ENCODE measurements at regions not wholly inside any gene's neighbourhood (a gene's known extent, or its start where the extent isn't known, plus 50 kb on each side); places are given as distances from the start of the nearest gene placed in this dataset.
A peak's percentile ranks its signal among the peaks of the same experiment; 100 is the strongest.

- DNase-seq (ENCODE audit: insufficient read length, low spot score), result no peak
- FAIRE-seq, result no peak
Observed at GRCh38 chr12:61911113-61911512, 349.1 kb upstream of the USP15 start.

GRCh38 chr12:61915420-61915819, 344.8 kb upstream of the USP15 start:
- no peak for DNase-seq (ENCODE audit: insufficient read length, low spot score)
- FAIRE-seq, result no peak

GRCh38 chr12:61916831-61917230, 343.4 kb upstream of the USP15 start:
- DNase-seq (ENCODE audit: insufficient read length, low spot score) (no peak), FAIRE-seq (no peak)

- DNase-seq (ENCODE audit: insufficient read length, low spot score) (no peak), FAIRE-seq (no peak)
Observed at GRCh38 chr12:61919686-61920085, 340.5 kb upstream of the USP15 start.

- no peak for FAIRE-seq
- DNase-seq (ENCODE audit: insufficient read length, low spot score), result no peak
Observed at GRCh38 chr12:61920230-61920629, 340.0 kb upstream of the USP15 start.

DNA sequence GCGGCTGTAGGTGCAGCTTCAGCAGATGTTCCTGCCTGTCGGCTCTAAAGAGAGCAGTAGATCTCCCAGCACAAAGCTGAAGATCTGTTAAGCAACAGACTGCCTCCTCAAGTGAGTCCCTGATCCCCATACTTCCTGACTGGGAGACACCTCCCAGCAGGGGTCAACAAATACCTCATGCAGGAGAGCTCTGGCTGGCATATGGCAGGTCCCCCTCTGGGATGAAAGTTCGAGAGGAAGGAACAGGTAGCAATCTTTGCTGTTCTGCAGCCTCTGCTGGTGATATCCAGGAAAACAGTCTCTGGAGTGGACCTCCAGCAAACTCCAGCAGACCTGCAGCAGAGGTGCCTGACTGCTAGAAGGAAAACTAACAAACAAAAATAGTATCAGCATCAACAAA, 337.1 kb upstream of the USP15 start:
- no peak for FAIRE-seq
- no peak for DNase-seq (ENCODE audit: insufficient read length, low spot score)

- DNase-seq (ENCODE audit: insufficient read length, low spot score), result no peak
- FAIRE-seq, result no peak
Observed at GRCh38 chr12:61934564-61934963, 325.6 kb upstream of the USP15 start.

DNA sequence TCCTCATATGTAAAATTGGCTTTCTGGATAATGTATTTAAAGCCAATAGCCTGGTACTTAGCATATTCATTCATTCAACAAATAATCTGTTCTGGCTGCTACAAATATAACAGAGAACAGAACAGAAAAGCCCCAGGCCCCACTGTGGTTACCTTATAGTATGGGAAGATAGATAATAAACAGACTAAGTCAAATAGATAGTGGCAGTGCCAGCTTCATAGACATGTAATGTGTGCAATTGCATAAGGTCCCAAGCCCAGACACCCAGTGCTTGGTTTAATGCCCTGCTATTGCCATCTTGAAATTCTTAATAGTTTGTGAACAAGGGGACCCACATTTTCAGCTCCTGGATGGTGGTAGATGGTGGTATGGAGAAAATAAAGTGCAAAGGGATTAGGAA, 320.2 kb upstream of the USP15 start:
- FAIRE-seq, result no peak
- DNase-seq (ENCODE audit: insufficient read length, low spot score), result no peak

DNA sequence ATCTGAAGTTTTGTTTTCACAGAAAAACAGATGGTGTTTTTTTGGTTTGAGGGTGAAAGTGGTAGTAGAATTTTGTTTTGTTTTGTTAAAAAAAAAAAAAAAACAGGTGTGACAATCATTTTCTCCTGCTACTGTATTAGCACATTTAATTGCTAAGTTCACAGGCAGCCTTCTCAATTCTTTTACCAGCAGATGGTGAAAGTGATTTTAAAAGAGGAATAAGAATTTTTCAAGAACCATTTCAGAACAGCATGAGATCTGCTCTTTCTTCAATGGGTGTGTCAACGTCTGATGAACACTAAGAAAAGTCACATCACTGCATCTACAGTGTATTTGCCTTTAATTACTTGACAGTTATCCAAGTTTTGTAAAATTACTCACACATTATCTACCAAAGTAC, 303.7 kb upstream of the USP15 start:
- FAIRE-seq (no peak), DNase-seq (ENCODE audit: insufficient read length, low spot score) (no peak)

DNA sequence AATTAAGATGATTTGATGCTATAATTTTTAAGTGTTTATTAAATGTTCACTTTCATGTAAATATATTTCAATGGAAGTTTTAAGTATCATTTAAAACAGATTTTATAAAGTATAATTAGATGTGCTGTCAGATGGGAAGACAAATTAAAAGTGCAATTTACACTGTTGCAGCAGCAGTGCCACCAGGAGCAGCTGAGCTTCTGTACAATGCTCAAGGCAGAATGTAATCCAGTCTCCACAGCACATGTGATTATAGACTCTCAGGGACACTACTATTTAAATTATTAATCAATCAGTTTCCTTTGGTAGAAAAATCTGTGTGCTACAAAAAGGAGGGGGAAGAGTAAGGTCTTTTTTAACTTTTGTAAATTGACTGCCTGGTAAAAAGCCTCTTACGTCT, 285.7 kb upstream of the USP15 start:
- no peak for FAIRE-seq
- no peak for DNase-seq (ENCODE audit: insufficient read length, low spot score)

- DNase-seq (ENCODE audit: insufficient read length, low spot score), result no peak
- no peak for FAIRE-seq
Observed at GRCh38 chr12:61985830-61986229, 274.4 kb upstream of the USP15 start.

GRCh38 chr12:61987173-61987572, 273.0 kb upstream of the USP15 start:
- DNase-seq (ENCODE audit: insufficient read length, low spot score) (no peak), FAIRE-seq (no peak)

DNA sequence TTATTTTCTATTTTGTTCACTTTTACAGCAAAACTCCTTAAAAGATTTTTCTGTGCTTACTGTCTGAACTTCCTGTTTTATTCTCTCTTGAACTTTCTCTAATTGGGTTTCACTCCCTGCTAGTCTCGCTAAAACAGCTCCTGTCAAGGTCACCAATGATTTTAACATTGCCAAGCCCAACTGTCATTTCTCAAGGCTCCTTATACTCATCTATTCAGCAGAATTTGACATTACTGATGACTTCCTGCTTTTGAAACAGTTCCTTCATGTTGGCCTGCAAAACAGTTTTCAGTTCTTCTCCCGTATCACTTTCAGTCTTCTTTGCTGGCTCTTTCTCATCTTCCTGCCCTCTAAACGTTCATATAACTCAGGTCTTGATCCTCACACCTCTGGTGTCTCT, 268.5 kb upstream of the USP15 start:
- no peak for DNase-seq (ENCODE audit: insufficient read length, low spot score)
- no peak for FAIRE-seq

GRCh38 chr12:61993734-61994345, 266.4 kb upstream of the USP15 start:
- no peak for FAIRE-seq
- DNase-seq (ENCODE audit: insufficient read length, low spot score), result no peak

- no peak for FAIRE-seq
- no peak for DNase-seq (ENCODE audit: insufficient read length, low spot score)
Observed at GRCh38 chr12:61996717-61997116, 263.5 kb upstream of the USP15 start.

DNA sequence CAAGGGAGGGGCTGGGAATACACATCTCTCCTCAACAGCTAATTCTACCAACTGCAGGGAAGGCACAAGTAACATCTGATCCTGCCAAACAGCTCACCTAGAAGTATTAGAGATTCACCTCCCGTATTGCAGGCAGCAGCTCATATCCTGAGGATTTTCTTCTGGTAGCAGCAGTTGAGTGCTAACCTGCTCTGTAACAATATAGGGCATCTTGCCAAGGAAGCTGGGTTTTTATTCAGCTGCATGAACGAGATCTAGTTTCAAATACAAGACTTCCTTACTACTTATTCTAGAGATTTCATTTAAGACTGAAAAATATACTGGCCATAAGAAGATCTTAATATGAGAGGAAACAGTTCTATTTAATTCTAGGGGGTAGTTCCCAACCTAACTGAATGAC, 261.4 kb upstream of the USP15 start:
- no peak for DNase-seq (ENCODE audit: insufficient read length, low spot score)
- FAIRE-seq, result no peak

DNA sequence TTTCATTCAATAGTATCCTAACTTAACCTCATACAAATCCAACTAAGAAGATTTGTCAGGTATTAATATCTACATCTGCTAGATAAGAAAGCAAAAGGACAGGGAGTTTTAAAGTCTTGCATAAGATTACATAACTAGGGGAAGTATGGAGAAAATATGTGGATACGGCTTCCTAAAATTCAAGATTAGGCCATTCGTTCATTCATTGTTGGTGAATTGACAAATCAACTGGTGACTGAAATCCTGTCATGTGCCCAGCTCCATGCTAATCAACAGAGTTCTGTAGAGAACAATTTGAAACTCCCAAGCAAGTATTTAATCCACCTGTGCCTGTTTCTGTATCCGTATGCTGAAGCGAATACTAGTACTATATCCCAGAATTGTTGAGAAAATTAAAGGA, 260.9 kb upstream of the USP15 start:
- FAIRE-seq (no peak), DNase-seq (ENCODE audit: insufficient read length, low spot score) (no peak)

GRCh38 chr12:62001424-62001823, 258.8 kb upstream of the USP15 start:
- FAIRE-seq (no peak), DNase-seq (ENCODE audit: insufficient read length, low spot score) (no peak)

- FAIRE-seq (no peak), DNase-seq (ENCODE audit: insufficient read length, low spot score) (no peak)
Observed at GRCh38 chr12:62003226-62003625, 257.0 kb upstream of the USP15 start.

DNA sequence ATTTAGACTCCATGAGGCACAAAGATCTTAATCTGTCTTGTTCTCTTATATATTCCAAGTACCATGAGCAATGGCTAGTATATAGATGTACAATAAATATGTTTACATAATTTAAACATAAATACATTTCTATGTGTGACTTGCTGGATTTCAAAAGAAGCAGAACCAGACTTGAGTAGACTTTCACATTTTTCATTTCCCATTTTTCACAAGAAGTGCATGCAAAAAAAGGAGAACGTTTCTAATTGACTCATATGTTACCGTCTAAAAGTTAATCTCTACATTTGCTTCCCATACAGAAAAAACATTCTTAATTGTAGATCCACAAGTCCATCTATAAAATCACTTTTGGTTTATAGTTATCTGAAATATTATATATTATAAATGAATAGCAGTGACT, 256.5 kb upstream of the USP15 start:
- no peak for FAIRE-seq

DNA sequence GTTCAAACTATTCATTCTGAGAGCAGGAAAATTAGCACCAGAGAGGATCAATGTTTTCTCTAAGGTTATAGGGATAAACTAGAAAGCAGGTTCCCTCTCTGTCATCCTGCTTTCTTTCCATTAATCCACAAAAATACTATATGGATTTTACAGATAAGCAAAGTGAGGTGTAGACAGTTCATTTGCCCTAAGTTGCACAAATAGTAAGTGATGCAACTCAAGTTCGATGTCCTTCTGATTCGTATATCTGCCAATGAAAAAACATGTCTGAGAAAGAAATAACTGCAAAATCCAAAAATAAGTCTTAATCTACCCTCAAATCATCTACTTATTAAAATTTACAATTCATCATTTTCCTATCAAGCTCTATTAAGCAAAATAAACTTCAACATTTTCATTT, 254.6 kb upstream of the USP15 start:
- DNase-seq (ENCODE audit: insufficient read length, low spot score) (no peak), FAIRE-seq (no peak)

More for the DNA sequence above, 256.5 kb upstream of the USP15 start:
- DNase-seq (ENCODE audit: insufficient read length, low spot score), result no peak

GRCh38 chr12:62006076-62006732, 254.0 kb upstream of the USP15 start:
- DNase-seq (ENCODE audit: insufficient read length, low spot score), result peak; percentile 19
- peak; percentile 52 for FAIRE-seq

DNA sequence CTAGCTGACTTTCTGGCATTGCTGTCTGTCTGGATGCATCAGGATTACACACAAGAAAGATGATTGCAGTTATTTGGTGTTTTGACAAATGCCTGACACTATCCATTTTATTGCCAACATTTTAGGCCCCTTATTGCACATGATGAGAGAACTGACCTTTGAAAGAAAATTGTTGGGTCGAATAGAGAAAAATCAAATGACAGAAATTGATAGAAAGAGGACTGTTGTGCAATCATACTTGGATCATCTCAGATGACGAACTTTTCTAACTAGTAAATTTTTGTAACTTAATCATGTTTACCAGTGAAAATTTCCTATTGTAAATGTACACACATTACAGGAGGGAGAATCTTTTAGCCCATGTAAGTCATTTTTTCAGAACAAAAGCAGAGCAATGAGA, 251.5 kb upstream of the USP15 start:
- no peak for DNase-seq (ENCODE audit: insufficient read length, low spot score)
- FAIRE-seq, result no peak
